Bone marrow (tissue), 2 donors: ENCODE measurements at regions not wholly inside any gene's neighbourhood (a gene's known extent, or its start where the extent isn't known, plus 50 kb on each side); places are given as distances from the start of the nearest gene placed in this dataset.
A peak's percentile ranks its signal among the peaks of the same experiment; 100 is the strongest.
"Not testable (repeated sequence)": the region's sequence is repeated elsewhere in the genome, so short reads cannot be mapped to it uniquely, and the experiment has no call there.

Experiments used
- DNase-seq, 2 donors: peaks; one replicate each; lab custom pipeline; 2025; lab: John Stamatoyannopoulos, UW

GRCh38 chr5:126052120-126052519, 371.1 kb upstream of the GRAMD2B start:
- no peak for DNase-seq

- DNase-seq = no peak
Observed at GRCh38 chr5:126052791-126053190, 370.4 kb upstream of the GRAMD2B start.

- DNase-seq = no peak
Observed at GRCh38 chr5:126053630-126054029, 369.6 kb upstream of the GRAMD2B start.

- no peak for DNase-seq
Observed at GRCh38 chr5:126054577-126055347, 368.4 kb upstream of the GRAMD2B start.

- no peak for DNase-seq
Observed at GRCh38 chr5:126055348-126055729, 367.9 kb upstream of the GRAMD2B start.

GRCh38 chr5:126056352-126056751, 366.9 kb upstream of the GRAMD2B start:
- no peak for DNase-seq

GRCh38 chr5:126056851-126057622, 366.2 kb upstream of the GRAMD2B start:
- no peak for DNase-seq

- not testable (repeated sequence) for DNase-seq
Observed at GRCh38 chr5:126058392-126058791, 364.8 kb upstream of the GRAMD2B start.

GRCh38 chr5:126062398-126063221, 360.6 kb upstream of the GRAMD2B start:
- no peak for DNase-seq

- DNase-seq = no peak
Observed at GRCh38 chr5:126065061-126065460, 358.1 kb upstream of the GRAMD2B start.

GRCh38 chr5:126066836-126067235, 356.4 kb upstream of the GRAMD2B start:
- DNase-seq = peak in 1 of 2 donors; percentile 17

GRCh38 chr5:126067404-126067803, 355.8 kb upstream of the GRAMD2B start:
- DNase-seq = no peak

- no peak for DNase-seq
Observed at GRCh38 chr5:126069329-126069728, 353.9 kb upstream of the GRAMD2B start.

GRCh38 chr5:126070481-126070880, 352.7 kb upstream of the GRAMD2B start:
- DNase-seq = no peak

- no peak for DNase-seq
Observed at GRCh38 chr5:126074538-126074937, 348.7 kb upstream of the GRAMD2B start.

- DNase-seq = no peak
Observed at GRCh38 chr5:126079266-126079665, 343.9 kb upstream of the GRAMD2B start.

- no peak for DNase-seq
Observed at GRCh38 chr5:126081209-126081608, 342.0 kb upstream of the GRAMD2B start.

- DNase-seq = no peak
Observed at GRCh38 chr5:126093041-126093440, 330.2 kb upstream of the GRAMD2B start.

- no peak for DNase-seq
Observed at GRCh38 chr5:126093718-126094117, 329.5 kb upstream of the GRAMD2B start.

- DNase-seq = no peak
Observed at GRCh38 chr5:126094991-126095390, 328.2 kb upstream of the GRAMD2B start.

- DNase-seq = no peak
Observed at GRCh38 chr5:126096442-126097006, 326.7 kb upstream of the GRAMD2B start.

GRCh38 chr5:126097876-126098275, 325.3 kb upstream of the GRAMD2B start:
- DNase-seq = no peak
